ENCODE measurements at regions not wholly inside any gene's neighbourhood (a gene's known extent, or its start where the extent isn't known, plus 50 kb on each side); places are given as distances from the start of the nearest gene placed in this dataset.

DNA sequence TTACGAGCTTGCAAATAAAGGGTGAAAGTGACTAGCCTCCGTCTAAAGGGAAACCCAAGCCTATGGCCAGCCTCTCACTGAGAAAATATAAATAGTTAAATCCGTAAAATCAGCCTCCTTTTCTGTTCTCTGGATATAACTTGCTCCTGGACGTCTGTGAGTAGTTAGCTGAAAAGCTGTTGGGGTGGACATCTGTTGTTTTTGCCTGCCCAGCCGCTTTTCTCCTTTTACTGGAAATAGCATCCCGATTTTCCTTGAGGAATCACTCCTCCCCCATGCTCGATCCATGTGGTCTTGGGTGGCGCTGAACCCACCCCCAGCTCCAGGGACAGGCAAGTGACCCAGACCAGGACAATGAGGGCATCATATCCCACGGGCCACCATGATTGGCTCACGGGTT lies 291.5 kb upstream of the ZNF507 start:
- POLR2A ChIA-PET = no interaction called here
- no peak for DNase-seq (ENCODE audit: low read depth)
- TF ChIP-seq, protein P1, sequence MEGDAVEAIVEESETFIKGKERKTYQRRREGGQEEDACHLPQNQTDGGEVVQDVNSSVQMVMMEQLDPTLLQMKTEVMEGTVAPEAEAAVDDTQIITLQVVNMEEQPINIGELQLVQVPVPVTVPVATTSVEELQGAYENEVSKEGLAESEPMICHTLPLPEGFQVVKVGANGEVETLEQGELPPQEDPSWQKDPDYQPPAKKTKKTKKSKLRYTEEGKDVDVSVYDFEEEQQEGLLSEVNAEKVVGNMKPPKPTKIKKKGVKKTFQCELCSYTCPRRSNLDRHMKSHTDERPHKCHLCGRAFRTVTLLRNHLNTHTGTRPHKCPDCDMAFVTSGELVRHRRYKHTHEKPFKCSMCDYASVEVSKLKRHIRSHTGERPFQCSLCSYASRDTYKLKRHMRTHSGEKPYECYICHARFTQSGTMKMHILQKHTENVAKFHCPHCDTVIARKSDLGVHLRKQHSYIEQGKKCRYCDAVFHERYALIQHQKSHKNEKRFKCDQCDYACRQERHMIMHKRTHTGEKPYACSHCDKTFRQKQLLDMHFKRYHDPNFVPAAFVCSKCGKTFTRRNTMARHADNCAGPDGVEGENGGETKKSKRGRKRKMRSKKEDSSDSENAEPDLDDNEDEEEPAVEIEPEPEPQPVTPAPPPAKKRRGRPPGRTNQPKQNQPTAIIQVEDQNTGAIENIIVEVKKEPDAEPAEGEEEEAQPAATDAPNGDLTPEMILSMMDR (IDR thresholded peaks at IDR 0.05; ENCODE audit: insufficient read depth, low read depth, low read length) = no peak
- no peaks in the 10 kb centered on the region for H3K36me3 ChIP-seq (ENCODE audit: control insufficient read depth, insufficient read depth, low read length)
- no peaks in the 10 kb centered on the region for H3K27me3 ChIP-seq (ENCODE audit: control insufficient read depth, insufficient read depth, low read length)
- CTCF ChIA-PET = no interaction called here
- no peak overlapping the region for H3K4me3 ChIP-seq (ENCODE audit: low read depth, low read length)

DNA sequence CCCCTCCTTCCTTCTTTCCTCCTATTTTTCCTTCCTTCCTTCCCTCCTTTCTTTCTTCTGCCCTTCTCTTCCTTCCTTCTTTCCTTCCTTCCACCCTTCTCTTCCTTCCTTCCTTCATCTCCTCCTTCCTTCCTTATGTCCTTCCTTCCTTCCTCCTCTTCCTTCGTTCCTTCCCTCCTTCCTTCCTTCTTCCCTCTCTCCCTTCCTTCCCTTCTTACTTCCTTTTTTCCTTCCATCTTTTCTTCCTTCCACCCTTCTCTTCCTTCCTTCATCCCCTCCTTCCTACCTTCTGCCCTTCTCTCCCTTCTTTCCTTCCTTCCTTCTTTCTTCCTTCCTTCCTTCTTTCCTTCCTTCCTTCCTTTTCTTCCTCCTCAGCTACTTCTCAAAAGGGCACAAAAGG lies 287.3 kb upstream of the ZNF507 start:
- Histone ChIP-seq H3K4me3 (ENCODE audit: low read depth, low read length) (no peak overlapping the region), H3K36me3 (ENCODE audit: control insufficient read depth, insufficient read depth, low read length) (no peaks in the 10 kb centered on the region), H3K27me3 (ENCODE audit: control insufficient read depth, insufficient read depth, low read length) (no peaks in the 10 kb centered on the region)
- TF ChIP-seq, protein P1 (IDR thresholded peaks at IDR 0.05; ENCODE audit: insufficient read depth, low read depth, low read length) = no peak
- ChIA-PET POLR2A (no interaction called here), CTCF (no interaction called here)
- no peak for DNase-seq (ENCODE audit: low read depth)

DNA sequence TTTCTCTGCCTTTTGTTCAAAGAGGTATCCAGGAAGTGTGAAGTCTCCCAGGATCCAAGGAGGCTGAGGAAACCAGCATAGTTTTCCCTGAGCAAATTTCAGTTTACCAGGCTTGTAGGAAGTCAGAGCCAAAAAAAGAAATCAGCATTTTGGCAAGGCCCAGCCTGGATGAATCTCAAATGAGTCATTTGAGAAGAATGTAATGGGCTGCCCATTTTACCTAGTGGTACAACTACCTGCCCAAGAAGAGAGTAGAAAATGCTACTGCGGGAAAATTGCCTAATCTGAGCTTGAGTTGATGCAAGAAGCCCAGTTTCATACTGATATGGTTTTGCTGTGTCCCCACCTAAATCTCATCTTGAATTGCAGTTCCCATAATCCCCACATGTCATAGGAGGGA lies 284.1 kb upstream of the ZNF507 start:
- POLR2A ChIA-PET = no interaction called here
- H3K36me3 ChIP-seq (ENCODE audit: control insufficient read depth, insufficient read depth, low read length) = no peaks in the 10 kb centered on the region
- no peaks in the 10 kb centered on the region for H3K27me3 ChIP-seq (ENCODE audit: control insufficient read depth, insufficient read depth, low read length)
- TF ChIP-seq, protein P1 (IDR thresholded peaks at IDR 0.05; ENCODE audit: insufficient read depth, low read depth, low read length) = no peak
- no peak for DNase-seq (ENCODE audit: low read depth)
- CTCF ChIA-PET = no interaction called here
- H3K4me3 ChIP-seq (ENCODE audit: low read depth, low read length) = no peak overlapping the region

DNA sequence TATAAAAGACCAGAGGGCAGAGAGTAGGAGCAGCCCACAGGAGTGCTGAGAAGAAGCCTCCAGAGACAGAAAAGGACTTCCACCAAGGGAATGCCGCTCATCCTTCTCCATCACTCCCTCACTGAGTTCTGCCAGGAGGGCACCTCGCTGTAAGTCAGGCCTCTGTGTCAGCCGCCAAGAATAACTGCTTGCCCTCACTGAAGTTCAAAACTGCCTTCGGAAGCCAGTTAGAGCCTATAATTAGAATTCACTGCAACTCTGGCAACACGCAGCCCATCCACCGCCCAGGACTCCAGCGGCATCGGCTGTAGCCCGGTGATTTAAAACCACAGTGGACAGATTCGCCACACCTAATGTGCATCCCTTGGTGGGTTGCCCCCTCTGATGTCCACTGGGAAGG lies 281.8 kb upstream of the ZNF507 start:
- TF ChIP-seq, protein P1 (IDR thresholded peaks at IDR 0.05; ENCODE audit: insufficient read depth, low read depth, low read length) = no peak
- DNase-seq (ENCODE audit: low read depth) = no peak
- POLR2A ChIA-PET = no interaction called here

DNA sequence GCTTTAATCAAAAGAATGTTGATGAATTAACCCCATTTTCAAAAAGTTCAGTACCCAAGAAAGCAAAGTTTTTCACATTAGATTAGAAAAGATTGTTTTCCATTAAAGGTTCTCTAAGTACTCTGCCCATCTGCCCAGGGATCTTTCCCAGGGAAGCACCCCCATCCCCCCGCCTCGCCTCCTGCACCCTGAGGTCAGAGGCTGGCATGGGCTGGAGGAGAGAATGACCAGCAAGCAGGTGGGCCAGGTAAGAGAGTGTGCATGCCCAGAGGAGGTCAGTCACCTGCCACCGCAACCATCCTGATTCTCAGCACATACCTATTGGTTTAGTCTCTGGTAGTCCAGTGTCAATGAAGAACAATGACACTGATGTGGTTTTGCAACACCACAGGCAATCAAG lies 279.4 kb upstream of the ZNF507 start:
- CTCF ChIA-PET = no interaction called here
- POLR2A ChIA-PET = no interaction called here
- no peak overlapping the region for H3K4me3 ChIP-seq (ENCODE audit: low read depth, low read length)

More for the DNA sequence above, 281.8 kb upstream of the ZNF507 start:
- Histone ChIP-seq H3K36me3 (ENCODE audit: control insufficient read depth, insufficient read depth, low read length) (no peaks in the 10 kb centered on the region), H3K4me3 (ENCODE audit: low read depth, low read length) (no peak overlapping the region), H3K27me3 (ENCODE audit: control insufficient read depth, insufficient read depth, low read length) (no peaks in the 10 kb centered on the region)
- CTCF ChIA-PET = no interaction called here

More for the DNA sequence above, 279.4 kb upstream of the ZNF507 start:
- DNase-seq (ENCODE audit: low read depth) = no peak
- H3K27me3 ChIP-seq (ENCODE audit: control insufficient read depth, insufficient read depth, low read length) = no peaks in the 10 kb centered on the region
- TF ChIP-seq, protein P1 (IDR thresholded peaks at IDR 0.05; ENCODE audit: insufficient read depth, low read depth, low read length) = no peak
- no peaks in the 10 kb centered on the region for H3K36me3 ChIP-seq (ENCODE audit: control insufficient read depth, insufficient read depth, low read length)

Data from BJ (cell line).